CD4-positive, alpha-beta T cell treated with Interleukin-2 at 100 ng/mL for 4 hours (primary cell): ENCODE measurements at regions not wholly inside any gene's neighbourhood (a gene's known extent, or its start where the extent isn't known, plus 50 kb on each side); places are given as distances from the start of the nearest gene placed in this dataset.
"Not testable (repeated sequence)": the region's sequence is repeated elsewhere in the genome, so short reads cannot be mapped to it uniquely, and the experiment has no call there.

ENCODE experiments used
- DNase-seq: peaks from one replicate; pipeline ENCODE4 v3.0.0-alpha.2; 2020; ENCODE audit warnings: low spot score

GRCh38 chr2:160550048-160550447, 56.4 kb upstream of the RBMS1 start:
- DNase-seq, result no peak

DNA sequence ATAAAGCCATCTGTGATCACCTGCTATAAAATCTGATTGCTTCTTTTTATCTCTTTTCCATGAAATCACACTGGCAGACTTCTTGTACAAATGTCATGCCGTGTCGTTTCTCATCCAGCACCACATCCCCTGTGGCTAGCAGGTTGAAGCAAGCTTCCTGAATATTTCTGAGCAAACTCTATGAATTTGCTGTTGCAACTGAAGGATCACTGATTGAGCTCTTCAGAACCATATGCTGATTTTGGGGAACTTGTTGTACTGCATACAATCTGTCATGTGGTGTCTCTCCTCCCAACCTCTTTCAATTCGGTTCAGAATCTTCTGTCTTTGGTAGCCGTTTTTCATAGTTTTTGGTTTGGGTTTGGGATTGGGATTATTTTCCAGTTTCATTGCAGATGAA, 57.7 kb upstream of the RBMS1 start:
- DNase-seq, result no peak

GRCh38 chr2:160555420-160556071, 61.9 kb upstream of the RBMS1 start:
- no peak for DNase-seq

DNA sequence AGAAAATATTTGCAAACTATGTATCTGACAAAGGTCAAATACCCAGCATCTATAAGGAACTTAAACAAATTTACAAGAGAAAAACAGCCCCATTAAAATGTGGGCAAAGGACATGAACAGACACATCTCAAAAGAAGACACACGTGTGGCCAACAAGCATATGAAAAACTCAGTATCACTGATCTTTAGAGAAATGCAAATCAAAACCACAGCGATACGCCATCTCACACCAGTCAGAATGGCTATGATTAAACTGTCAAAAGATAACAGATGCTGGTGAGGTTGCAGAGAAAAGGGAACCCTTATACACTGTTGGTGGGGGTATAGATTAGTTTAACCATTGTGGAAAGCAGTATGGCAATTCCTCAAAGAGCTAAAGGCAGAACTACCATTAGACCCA, 64.3 kb upstream of the RBMS1 start:
- no peak for DNase-seq

- DNase-seq, result no peak
Observed at GRCh38 chr2:160558531-160558930, 64.9 kb upstream of the RBMS1 start.

- DNase-seq, result no peak
Observed at GRCh38 chr2:160561551-160562295, 68.1 kb upstream of the RBMS1 start.

DNA sequence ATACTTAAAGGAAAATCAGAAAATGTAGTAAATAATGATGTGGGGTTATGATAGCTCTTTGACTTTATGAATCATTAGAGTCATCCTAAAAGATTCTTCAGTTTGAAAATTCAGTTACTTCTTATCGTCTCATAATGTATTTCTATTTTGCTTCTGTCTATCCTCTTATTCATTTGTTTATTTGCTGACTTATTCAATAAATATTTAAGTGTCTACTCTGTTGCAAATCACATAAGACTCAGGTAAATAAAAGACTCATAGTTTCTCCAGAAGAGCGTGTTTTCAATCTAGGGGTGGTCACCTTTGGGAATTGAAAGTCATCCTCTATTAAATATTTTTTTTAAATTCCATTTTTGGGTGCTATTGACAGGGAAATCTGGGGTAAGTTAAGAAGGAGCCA, 69.1 kb upstream of the RBMS1 start:
- DNase-seq, result no peak

- no peak for DNase-seq
Observed at GRCh38 chr2:160564591-160564990, 71.0 kb upstream of the RBMS1 start.

DNA sequence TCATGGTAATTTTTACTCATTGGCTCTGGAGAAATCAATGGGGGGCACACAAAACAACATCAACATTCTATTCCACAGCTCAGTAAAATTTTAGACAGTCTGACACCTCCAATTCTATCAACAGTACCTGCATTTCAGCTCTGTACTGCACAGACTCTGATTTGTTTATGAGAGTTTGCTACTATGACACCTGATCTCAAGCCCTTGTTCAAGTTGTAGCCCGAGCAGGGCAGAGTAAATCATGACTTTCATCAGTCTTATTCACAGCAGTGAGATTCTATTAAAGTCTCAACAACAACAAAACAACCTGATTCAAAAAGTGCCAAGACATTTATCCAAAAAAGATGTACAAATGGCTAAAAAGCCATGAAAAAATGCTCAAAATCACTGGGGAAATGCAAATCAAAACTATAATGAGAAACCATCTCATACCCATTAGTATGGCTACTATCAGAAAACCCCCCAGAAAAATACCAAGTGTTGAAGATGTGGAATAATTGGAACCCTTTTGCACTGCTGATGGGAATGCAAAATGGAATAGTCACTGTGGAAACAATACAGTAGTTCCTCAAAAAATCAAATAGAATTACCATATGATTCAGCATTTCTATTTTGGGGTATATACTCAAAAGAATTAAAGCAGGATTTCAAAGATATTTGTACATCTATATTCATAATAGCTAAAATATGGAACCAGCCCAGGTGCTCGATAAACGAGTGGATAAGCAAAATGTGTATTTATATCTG, 71.7 kb upstream of the RBMS1 start:
- no peak for DNase-seq

DNA sequence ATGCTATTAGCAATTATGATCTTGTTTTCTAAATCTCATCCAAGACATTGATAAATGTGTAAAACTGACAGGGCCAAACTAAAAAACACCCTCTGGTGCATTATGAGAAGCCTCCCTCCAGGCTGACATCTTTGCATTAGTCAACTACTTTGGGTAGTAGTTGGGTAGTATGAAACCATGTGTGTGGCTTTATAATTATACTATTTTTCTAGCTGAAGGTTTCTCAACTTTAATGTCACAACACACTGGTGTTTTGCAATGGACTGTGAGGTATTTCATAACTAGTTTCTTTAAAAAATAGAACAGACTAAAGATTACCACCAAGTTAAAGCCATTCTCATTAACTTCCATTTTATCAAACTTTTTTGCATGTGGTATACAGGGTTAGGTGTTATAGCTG, 73.1 kb upstream of the RBMS1 start:
- DNase-seq, result no peak

GRCh38 chr2:160568856-160569255, 75.2 kb upstream of the RBMS1 start:
- no peak for DNase-seq

DNA sequence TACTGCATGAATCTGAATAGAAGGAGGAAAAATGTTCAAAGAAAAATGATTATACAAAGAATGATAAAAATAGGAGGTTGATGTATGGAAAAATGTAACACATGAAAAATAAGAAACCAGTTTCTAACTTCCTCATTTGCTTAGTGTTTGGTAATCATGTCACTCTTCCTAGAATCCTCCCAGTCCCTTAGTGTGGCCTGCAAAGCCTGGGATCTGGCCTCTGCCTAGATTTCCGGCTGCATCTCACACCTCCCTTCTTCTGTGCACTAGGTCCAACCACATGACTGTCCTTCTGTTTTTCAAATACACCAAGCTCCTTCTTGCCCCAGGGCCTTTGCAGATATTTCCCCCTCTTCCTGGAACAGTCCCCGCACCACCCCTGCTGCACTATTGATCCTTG, 76.8 kb upstream of the RBMS1 start:
- no peak for DNase-seq

DNA sequence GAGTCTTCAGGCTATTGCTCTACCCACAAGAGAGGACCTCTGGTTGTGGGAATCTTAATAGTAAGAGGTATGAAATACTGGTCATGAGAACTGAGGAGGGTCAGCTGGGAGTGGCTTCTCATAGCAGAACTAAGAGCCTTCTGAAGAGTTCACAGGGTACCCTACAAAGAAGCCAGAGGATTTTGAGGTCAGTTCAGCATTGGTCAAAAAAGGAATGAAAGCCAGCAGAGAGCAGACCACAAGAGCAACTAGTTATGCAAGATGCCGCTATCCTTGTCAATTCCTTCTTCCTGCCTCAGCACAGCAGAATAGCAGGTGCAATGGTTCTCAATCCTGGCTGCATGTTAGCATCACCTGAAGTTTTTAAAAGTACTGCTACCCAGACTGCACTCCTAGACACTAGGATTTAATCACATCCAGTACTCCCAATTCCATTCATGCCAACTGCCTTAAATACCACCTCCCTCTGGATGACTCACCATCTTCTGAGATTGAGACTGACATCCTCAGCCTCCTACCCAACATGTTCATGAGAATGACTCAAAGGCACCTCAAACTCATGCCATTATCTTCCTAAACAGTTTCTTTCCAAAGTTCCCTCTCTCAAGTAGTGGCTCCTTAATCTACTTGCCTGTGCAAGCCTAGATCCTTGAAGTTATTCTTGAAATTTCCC, 81.0 kb upstream of the RBMS1 start:
- DNase-seq, result no peak

- DNase-seq, result no peak
Observed at GRCh38 chr2:160575368-160575767, 81.8 kb upstream of the RBMS1 start.

DNA sequence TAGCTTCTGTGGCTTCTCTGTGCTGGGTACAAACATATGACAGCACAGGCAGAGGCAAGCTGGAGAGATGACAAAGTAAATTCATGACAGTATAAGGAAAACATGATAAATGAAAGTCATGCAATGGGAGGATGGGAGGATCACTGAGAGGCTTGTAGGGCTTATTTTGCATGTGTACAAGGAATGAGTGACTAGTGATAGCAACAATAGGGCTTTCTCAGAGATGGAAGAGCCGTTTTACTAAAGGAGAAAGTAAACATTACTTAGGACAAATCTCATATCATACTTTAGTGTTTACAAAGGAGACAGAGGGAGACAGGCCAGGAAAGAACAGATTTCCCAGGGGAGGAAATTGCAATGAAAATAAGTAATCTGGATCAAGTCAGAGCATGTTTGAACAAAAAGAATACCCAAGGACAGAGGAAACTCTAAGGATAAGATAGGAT, 82.5 kb upstream of the RBMS1 start:
- DNase-seq, result no peak

GRCh38 chr2:160577081-160577480, 83.5 kb upstream of the RBMS1 start:
- DNase-seq, result not testable (repeated sequence)

DNA sequence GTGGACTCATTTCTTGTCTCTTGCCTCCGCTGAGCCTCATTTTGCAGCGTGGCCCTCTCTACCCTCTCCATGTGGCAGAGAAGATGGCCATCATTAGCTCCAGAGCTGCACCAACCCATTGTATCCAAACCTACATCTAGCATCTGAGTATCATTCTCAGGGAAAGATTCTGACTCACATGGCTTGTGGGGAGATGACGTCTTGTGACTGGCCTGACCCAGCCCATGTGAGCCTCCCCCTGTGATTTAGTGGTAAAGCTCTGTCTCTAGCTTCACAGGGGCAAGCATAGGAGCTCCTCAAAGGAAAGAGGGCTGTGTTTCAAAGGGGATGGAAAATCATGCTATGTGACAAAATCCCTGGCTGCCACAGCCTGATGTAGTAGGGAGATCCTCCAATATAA, 87.4 kb upstream of the RBMS1 start:
- DNase-seq, result no peak

- no peak for DNase-seq
Observed at GRCh38 chr2:160581448-160581847, 87.8 kb upstream of the RBMS1 start.

DNA sequence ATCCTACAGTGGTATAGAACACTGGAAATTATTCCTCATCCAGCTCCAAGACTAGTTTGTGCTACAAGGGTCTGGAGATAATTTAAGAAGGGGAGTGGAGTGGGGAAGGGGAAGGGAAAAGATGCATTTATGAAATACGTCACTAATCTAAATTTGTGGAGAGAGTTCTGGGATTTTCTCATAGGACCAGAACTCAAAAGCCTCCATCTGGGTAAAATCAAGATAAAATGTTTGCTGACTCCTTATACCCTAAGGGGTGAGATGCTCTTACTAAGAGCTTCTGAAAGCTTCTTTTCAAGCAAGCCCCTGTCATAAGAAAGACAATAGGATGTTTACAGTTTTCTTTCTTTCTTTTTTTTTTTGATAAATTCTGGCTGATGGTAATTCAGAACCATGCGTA, 88.5 kb upstream of the RBMS1 start:
- no peak for DNase-seq

DNA sequence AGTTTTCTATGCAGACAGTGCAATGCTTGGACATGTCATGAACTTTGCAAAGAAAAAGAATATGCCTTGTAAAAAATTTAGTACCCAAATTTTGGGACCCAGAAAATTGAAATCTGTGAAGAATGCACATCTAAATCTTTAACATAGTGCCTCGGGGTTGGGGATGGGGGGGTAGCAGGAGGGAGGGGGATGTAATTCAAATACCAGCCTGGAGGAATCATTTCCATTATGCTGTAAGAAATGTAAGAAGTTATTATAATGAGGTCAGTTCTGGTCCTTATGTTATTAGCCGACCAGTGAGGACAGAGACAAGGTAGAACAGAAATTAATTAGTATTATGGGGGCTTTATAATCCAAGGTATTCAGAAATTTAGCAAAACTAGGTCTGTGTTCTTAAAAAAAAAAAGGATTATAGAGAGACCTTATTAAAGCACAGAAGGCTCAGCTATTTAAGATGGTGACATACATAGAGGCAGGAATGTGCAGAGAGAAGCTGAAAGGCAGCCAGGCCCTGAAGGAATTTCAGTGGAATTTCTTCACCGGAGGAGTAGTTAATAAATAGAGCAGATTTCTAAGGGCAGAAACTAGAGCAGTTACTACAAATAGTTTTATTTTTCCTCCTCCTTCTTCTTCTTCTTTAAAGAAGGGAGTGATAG, 89.0 kb upstream of the RBMS1 start:
- DNase-seq, result no peak

- DNase-seq, result no peak
Observed at GRCh38 chr2:160583146-160583535, 89.5 kb upstream of the RBMS1 start.
